IMR-90 (cell line): ENCODE measurements at regions not wholly inside any gene's neighbourhood (a gene's known extent, or its start where the extent isn't known, plus 50 kb on each side); places are given as distances from the start of the nearest gene placed in this dataset.

Experiments used
- ATAC-seq: fragments of 200-7000 bp; cut with Tn5 transposase; 2 replicates; pipeline ENCODE4 v1.9.1; 2020; ENCODE audit warnings: low read depth, mild to moderate bottlenecking, moderate library complexity
- BruUV-seq: library from RNA; stranded (reverse); fragments of 400-500 nt; replicated peaks from 2 replicates; lab custom pipeline; 2021; lab: Mats Ljungman, UMichigan
- CTCF ChIA-PET: fragments of 300-600 bp; formaldehyde crosslinking; extraction: SDS; loops from one replicate; lab custom pipeline; 2021; ENCODE audit warnings: antibody characterized with exemption; lab: Yijun Ruan, JAX
- POLR2A ChIA-PET: fragments of 300-600 bp; sonication (Branson Sonifier 250); formaldehyde crosslinking; loops from one replicate; lab custom pipeline; 2022; ENCODE audit warnings: antibody characterized with exemption; ENCODE audit not compliant: unreplicated experiment; lab: Charles Lee
- DNase-seq: peaks from one replicate; pipeline ENCODE4 v3.0.0; 2013
- H2AFZ ChIP-seq: replicated peaks from 2 replicates; pipeline ENCODE3; 2013; ENCODE audit warnings: low read length, mild to moderate bottlenecking; ENCODE audit not compliant: poor library complexity
- H2AK5ac ChIP-seq: 2 replicates; pipeline ENCODE4 v1.6.1; 2013; ENCODE audit warnings: low read depth, low read length, inconsistent platforms
- H2AK9ac ChIP-seq: replicated peaks from 2 replicates; pipeline ENCODE3; 2013; ENCODE audit warnings: mild to moderate bottlenecking, low read depth, low read length, moderate library complexity; ENCODE audit not compliant: poor library complexity
- H2BK120ac ChIP-seq: 2 replicates; pipeline ENCODE4 v1.6.1; 2013; ENCODE audit warnings: low read depth, low read length, inconsistent platforms
- H2BK15ac ChIP-seq: 3 replicates; pipeline ENCODE4 v1.6.1; 2013; ENCODE audit warnings: low read depth, low read length, inconsistent platforms
- H2BK20ac ChIP-seq: 2 replicates; pipeline ENCODE4 v1.6.1; 2013; ENCODE audit warnings: low read depth, mild to moderate bottlenecking, inconsistent platforms, low read length, moderate library complexity
- H2BK5ac ChIP-seq: 2 replicates; pipeline ENCODE4 v1.6.1; 2013; ENCODE audit warnings: mild to moderate bottlenecking, low read depth, low read length, inconsistent platforms; ENCODE audit not compliant: poor library complexity, severe bottlenecking
- H3K14ac ChIP-seq: replicated peaks from 2 replicates; pipeline ENCODE4 v1.6.1; 2013; ENCODE audit warnings: low read depth, low read length, inconsistent platforms
- H3K18ac ChIP-seq: 2 replicates; pipeline ENCODE4 v1.6.1; 2013; ENCODE audit warnings: low read depth, low read length, control low read depth
- H3K23ac ChIP-seq: 2 replicates; pipeline ENCODE4 v1.6.1; 2013; ENCODE audit warnings: low read depth, low read length, inconsistent platforms
- H3K27ac ChIP-seq: 2 replicates; pipeline ENCODE4 v1.5.1; 2013; ENCODE audit warnings: mild to moderate bottlenecking, control low read depth, low read length; ENCODE audit not compliant: insufficient read depth
- H3K27me3 ChIP-seq: 2 replicates; pipeline ENCODE4 v1.6.1; 2013; ENCODE audit warnings: low read length; ENCODE audit not compliant: control insufficient read depth, insufficient read depth
- H3K36me3 ChIP-seq: 2 replicates; pipeline ENCODE4 v1.6.1; 2013; ENCODE audit warnings: low read length, mixed read lengths; ENCODE audit not compliant: control insufficient read depth, insufficient read depth
- H3K4ac ChIP-seq: 2 replicates; pipeline ENCODE4 v1.6.1; 2013; ENCODE audit warnings: low read depth, low read length, inconsistent platforms
- H3K4me1 ChIP-seq: 2 replicates; pipeline ENCODE4 v1.6.1; 2013; ENCODE audit warnings: low read length, mixed read lengths; ENCODE audit not compliant: control insufficient read depth, insufficient read depth
- H3K4me2 ChIP-seq: 2 replicates; pipeline ENCODE4 v1.6.1; 2013; ENCODE audit warnings: low read depth, mild to moderate bottlenecking, control low read depth, low read length, moderate library complexity
- H3K4me3 ChIP-seq: 2 replicates; pipeline ENCODE4 v1.5.1; 2013; ENCODE audit warnings: low read depth, mild to moderate bottlenecking, control low read depth, low read length, moderate library complexity; ENCODE audit not compliant: insufficient read depth
- H3K56ac ChIP-seq: 2 replicates; pipeline ENCODE4 v1.6.1; 2013; ENCODE audit warnings: low read length, inconsistent platforms; ENCODE audit not compliant: insufficient read depth; ENCODE audit errors: extremely low read depth
- H3K79me1 ChIP-seq, 2 experiments: 2 replicates each; pipeline ENCODE4 v1.6.1; 2013; ENCODE audit warnings: low read length in 2 of 2, inconsistent platforms in 1 of 2, low read depth in 1 of 2
- H3K9ac ChIP-seq: 2 replicates; pipeline ENCODE4 v1.6.1; 2013; ENCODE audit warnings: low read depth, low read length, control low read depth
- H3K9me1 ChIP-seq: 2 replicates; pipeline ENCODE4 v1.6.1; 2013; ENCODE audit warnings: low read length, inconsistent platforms; ENCODE audit not compliant: insufficient read depth
- H3K9me3 ChIP-seq: 2 replicates; pipeline ENCODE4 v1.6.1; 2013; ENCODE audit warnings: low read length; ENCODE audit not compliant: control insufficient read depth, insufficient read depth
- H4K20me1 ChIP-seq: 2 replicates; pipeline ENCODE4 v1.6.1; 2013; ENCODE audit warnings: low read length, inconsistent platforms; ENCODE audit not compliant: insufficient read depth
- H4K5ac ChIP-seq: 2 replicates; pipeline ENCODE4 v1.6.1; 2013; ENCODE audit warnings: mild to moderate bottlenecking, low read depth, low read length, control low read depth
- H4K8ac ChIP-seq, 2 experiments: 2 replicates each; pipeline ENCODE4 v1.6.1; 2013; ENCODE audit warnings: low read depth in 2 of 2, low read length in 2 of 2, control low read depth in 1 of 2, inconsistent platforms in 1 of 2
- H4K91ac ChIP-seq: 2 replicates; pipeline ENCODE4 v1.6.1; 2013; ENCODE audit warnings: low read depth, low read length, inconsistent platforms; ENCODE audit not compliant: insufficient read depth
- MAFK ChIP-seq: IDR thresholded peaks from 2 replicates; pipeline ENCODE4 v1.6.1; 2012; ENCODE audit warnings: low read depth, low read length, improper control_type of control experiment
- WGBS, 2 experiments: methylation state at CpG; one replicate each; pipeline versions ENCODE4 v1.1.5 to v1.1.7; 2013; ENCODE audit warnings: missing lambda C conversion rate in 2 of 2; ENCODE audit not compliant: insufficient read length in 1 of 2; ENCODE audit errors: extremely low coverage in 2 of 2; 5-methylcytosine and 5-hydroxymethylcytosine counted together
- dilution Hi-C: fragments of 300-500 bp; cut with HindIII; formaldehyde crosslinking; loops from one replicate; pipeline ENCODE4 v1.14.3; 2018; ENCODE audit warnings: low sequenced_read_pairs; ENCODE audit not compliant: unreplicated experiment
- in situ Hi-C: fragments of 300-500 bp; cut with MboI; formaldehyde crosslinking; loops from 3 replicates; pipeline ENCODE4 v1.14.3; 2019; ENCODE audit warnings: low sequenced_read_pairs, inconsistent platforms, mixed read lengths
- intact Hi-C: fragments of 100-400 bp; cut with micrococcal nuclease; formaldehyde crosslinking; loops from 2 replicates; pipeline ENCODE4 v1.10.0; 2022

- H3K4me1 ChIP-seq, result no peaks in the 10 kb centered on the region
- H3K9ac ChIP-seq, result no peak overlapping the region
- H3K9me3 ChIP-seq, result peaks cover 2% of the 10 kb centered on the region; the same call in 1 of the 2 replicates
- H3K27me3 ChIP-seq, result no peaks in the 10 kb centered on the region
- ChIA-PET POLR2A (no interaction called here), CTCF (no interaction called here)
- H3K4ac ChIP-seq, result no peak overlapping the region
- H3K4me3 ChIP-seq, result no peak overlapping the region
- DNase-seq (no peak), ATAC-seq (no peak)
- H3K18ac ChIP-seq, result no peak overlapping the region
- TF ChIP-seq MAFK, result no peak
- H2AK9ac ChIP-seq, result no peak overlapping the region
- WGBS, 2 experiments, result no CpG with 5 or more reads among the region's 1 CpG
- no peak overlapping the region for H3K56ac ChIP-seq
- no peak overlapping the region for H3K27ac ChIP-seq
- H3K9me1 ChIP-seq, result no peaks in the 10 kb centered on the region
- H2BK15ac ChIP-seq, result no peak overlapping the region
- no peak overlapping the region for H3K14ac ChIP-seq
- no peak overlapping the region for H2BK5ac ChIP-seq
- no peak overlapping the region for H2AK5ac ChIP-seq
- H2AFZ ChIP-seq, result no peak overlapping the region
- dilution Hi-C loops (no loop called here), in situ Hi-C loops (no loop called here), intact Hi-C loops (no loop called here)
- no peaks in the 10 kb centered on the region for H4K20me1 ChIP-seq
- no peak overlapping the region for H3K23ac ChIP-seq
- no peak overlapping the region for H3K4me2 ChIP-seq
- no peak overlapping the region for H4K8ac ChIP-seq
- H4K5ac ChIP-seq, result no peak overlapping the region
- no peak overlapping the region for H4K91ac ChIP-seq
- no peak overlapping the region for H2BK120ac ChIP-seq
- BruUV-seq, result no TSS peak
- no peaks in the 10 kb centered on the region for H3K36me3 ChIP-seq
- no peaks in the 10 kb centered on the region for H3K79me1 ChIP-seq
- H2BK20ac ChIP-seq, result no peak overlapping the region
These were observed 848.0 kb downstream of the DACH1 start for GRCh38 chr13:71018995-71019394.
